DOHH2 (cell line): ENCODE measurements at regions not wholly inside any gene's neighbourhood (a gene's known extent, or its start where the extent isn't known, plus 50 kb on each side); places are given as distances from the start of the nearest gene placed in this dataset.

ENCODE experiments used
- H3F3A ChIP-seq: fragments of 200-600 bp; sonication (generic), shearing (Covaris generic); 2 replicates; pipeline ENCODE4 v1.6.0; 2016; ENCODE audit warnings: antibody characterized with exemption, mild to moderate bottlenecking; ENCODE audit not compliant: control insufficient read depth, insufficient read depth
- H3K27ac ChIP-seq: fragments of 200-600 bp; sonication (generic); 2 replicates; pipeline ENCODE4 v1.5.1; 2014; ENCODE audit warnings: low read depth, mild to moderate bottlenecking, low read length, moderate library complexity
- H3K27me3 ChIP-seq: fragments of 200-600 bp; sonication (generic); 2 replicates; pipeline ENCODE4 v1.6.1; 2014; ENCODE audit warnings: mild to moderate bottlenecking, low read length, mixed read lengths; ENCODE audit not compliant: control insufficient read depth
- H3K36me3 ChIP-seq: fragments of 200-600 bp; sonication (generic); 2 replicates; pipeline ENCODE4 v1.6.1; 2014; ENCODE audit warnings: mild to moderate bottlenecking, low read length, moderate library complexity, mixed read lengths; ENCODE audit not compliant: control insufficient read depth
- H3K4me1 ChIP-seq: fragments of 200-600 bp; sonication (generic); 2 replicates; pipeline ENCODE4 v1.6.1; 2014; ENCODE audit warnings: mild to moderate bottlenecking, low read length, mixed read lengths; ENCODE audit not compliant: control insufficient read depth
- H3K4me2 ChIP-seq: fragments of 200-600 bp; sonication (generic); 2 replicates; pipeline ENCODE4 v1.6.0; 2014; ENCODE audit warnings: mild to moderate bottlenecking, low read length, moderate library complexity
- H3K4me3 ChIP-seq: fragments of 200-600 bp; sonication (generic); 2 replicates; pipeline ENCODE4 v1.5.1; 2014; ENCODE audit warnings: mild to moderate bottlenecking, low read length, mixed read lengths
- H3K79me2 ChIP-seq: fragments of 200-600 bp; sonication (generic); 2 replicates; pipeline ENCODE4 v1.6.1; 2014; ENCODE audit warnings: mild to moderate bottlenecking, low read length, mixed read lengths; ENCODE audit not compliant: control insufficient read depth
- H3K9me2 ChIP-seq: fragments of 200-600 bp; sonication (generic); replicated peaks from 2 replicates; pipeline ENCODE4 v1.6.1; 2014; ENCODE audit warnings: mild to moderate bottlenecking, low read length, mixed read lengths; ENCODE audit not compliant: control insufficient read depth
- H3K9me3 ChIP-seq: fragments of 200-600 bp; sonication (generic); 2 replicates; pipeline ENCODE4 v1.6.1; 2014; ENCODE audit warnings: antibody characterized with exemption, low read length, mixed read lengths; ENCODE audit not compliant: control insufficient read depth, insufficient read depth
- H4K20me1 ChIP-seq: fragments of 200-600 bp; sonication (generic); 2 replicates; pipeline ENCODE4 v1.6.0; 2014; ENCODE audit warnings: low read depth, mild to moderate bottlenecking, antibody characterized with exemption, low read length, moderate library complexity; ENCODE audit not compliant: control insufficient read depth, insufficient read depth
- EZH2phosphoT487 ChIP-seq: fragments of 200-600 bp; sonication (generic); IDR thresholded peaks from 2 replicates; pipeline ENCODE4 v1.6.1; 2017; ENCODE audit warnings: borderline replicate concordance, mild to moderate bottlenecking, antibody characterized with exemption, low read length, moderate library complexity, mixed read lengths
- TF ChIP-seq, protein P1 (sequence below): fragments of 200-600 bp; sonication (generic); IDR thresholded peaks from one replicate; pipeline ENCODE4 v1.5.1; 2014; ENCODE audit warnings: antibody characterized with exemption, mild to moderate bottlenecking, low read depth, low read length; ENCODE audit not compliant: poor library complexity, severe bottlenecking

DNA sequence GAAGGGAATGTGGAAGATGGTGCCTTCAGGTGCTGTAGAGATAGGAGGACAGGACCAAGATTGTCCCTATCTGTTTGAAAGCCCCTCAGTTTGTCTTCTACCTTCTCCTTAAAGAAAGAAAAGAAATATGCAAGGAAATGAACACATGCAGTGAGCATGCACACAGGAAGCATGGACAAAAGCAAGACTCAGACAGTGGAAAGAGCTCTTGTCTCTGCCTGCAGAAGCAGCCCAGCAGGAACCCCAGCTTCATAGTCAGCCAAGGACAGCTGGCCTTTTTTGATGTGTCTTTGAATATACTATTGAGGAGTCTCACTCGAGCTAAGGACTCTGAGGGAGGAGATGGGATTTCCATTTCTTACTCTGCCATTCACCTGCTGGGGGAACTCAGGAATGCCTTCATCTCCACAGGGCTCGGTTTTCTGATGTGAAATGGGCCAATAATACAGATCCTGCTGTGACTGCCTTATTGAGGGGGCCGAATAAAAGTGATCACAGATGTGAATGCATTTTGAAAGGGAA, 132.5 kb upstream of the ADRA1B start:
- H3K27me3 ChIP-seq, result no peaks in the 10 kb centered on the region; the same call in 1 of the 2 replicates
- no peak overlapping the region for H3K27ac ChIP-seq
- no peaks in the 10 kb centered on the region for H3K79me2 ChIP-seq
- no peak overlapping the region for H3K4me3 ChIP-seq
- H3F3A ChIP-seq, result no peaks in the 10 kb centered on the region
- no peaks in the 10 kb centered on the region for H3K4me1 ChIP-seq
- no peak overlapping the region for H3K4me2 ChIP-seq
- no peaks in the 10 kb centered on the region for H4K20me1 ChIP-seq
- H3K36me3 ChIP-seq, result no peaks in the 10 kb centered on the region
- H3K9me3 ChIP-seq, result no peaks in the 10 kb centered on the region
- TF ChIP-seq, protein P1, sequence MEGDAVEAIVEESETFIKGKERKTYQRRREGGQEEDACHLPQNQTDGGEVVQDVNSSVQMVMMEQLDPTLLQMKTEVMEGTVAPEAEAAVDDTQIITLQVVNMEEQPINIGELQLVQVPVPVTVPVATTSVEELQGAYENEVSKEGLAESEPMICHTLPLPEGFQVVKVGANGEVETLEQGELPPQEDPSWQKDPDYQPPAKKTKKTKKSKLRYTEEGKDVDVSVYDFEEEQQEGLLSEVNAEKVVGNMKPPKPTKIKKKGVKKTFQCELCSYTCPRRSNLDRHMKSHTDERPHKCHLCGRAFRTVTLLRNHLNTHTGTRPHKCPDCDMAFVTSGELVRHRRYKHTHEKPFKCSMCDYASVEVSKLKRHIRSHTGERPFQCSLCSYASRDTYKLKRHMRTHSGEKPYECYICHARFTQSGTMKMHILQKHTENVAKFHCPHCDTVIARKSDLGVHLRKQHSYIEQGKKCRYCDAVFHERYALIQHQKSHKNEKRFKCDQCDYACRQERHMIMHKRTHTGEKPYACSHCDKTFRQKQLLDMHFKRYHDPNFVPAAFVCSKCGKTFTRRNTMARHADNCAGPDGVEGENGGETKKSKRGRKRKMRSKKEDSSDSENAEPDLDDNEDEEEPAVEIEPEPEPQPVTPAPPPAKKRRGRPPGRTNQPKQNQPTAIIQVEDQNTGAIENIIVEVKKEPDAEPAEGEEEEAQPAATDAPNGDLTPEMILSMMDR, result no peak
- H3K9me2 ChIP-seq, result no peaks in the 10 kb centered on the region

DNA sequence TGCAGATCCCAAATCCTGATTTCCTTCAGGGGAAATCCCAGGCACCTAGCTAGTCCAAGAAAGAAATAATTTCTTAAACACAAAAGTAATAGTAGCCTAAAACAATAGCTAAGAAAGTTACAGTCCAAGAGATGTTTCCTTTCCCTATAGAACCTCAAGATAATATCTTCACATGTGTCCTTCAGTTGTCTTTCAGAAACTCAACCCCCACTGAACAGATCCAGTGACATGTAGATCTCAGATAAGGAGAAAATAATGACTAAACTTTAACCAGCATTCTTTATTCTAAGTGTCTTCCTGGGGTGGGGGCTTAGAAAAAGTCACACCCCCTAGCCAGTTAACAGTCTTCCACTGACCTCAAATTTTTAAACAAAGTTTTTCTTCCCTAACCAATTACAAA, 131.3 kb upstream of the ADRA1B start:
- H3K4me2 ChIP-seq, result no peak overlapping the region
- no peak overlapping the region for H3K27ac ChIP-seq
- no peaks in the 10 kb centered on the region for H3K79me2 ChIP-seq
- TF ChIP-seq, protein P1, result no peak
- no peak for TF ChIP-seq EZH2phosphoT487
- H3K4me3 ChIP-seq, result no peak overlapping the region
- H3K9me3 ChIP-seq, result no peaks in the 10 kb centered on the region
- no peaks in the 10 kb centered on the region for H3F3A ChIP-seq
- no peaks in the 10 kb centered on the region for H3K9me2 ChIP-seq
- no peaks in the 10 kb centered on the region for H4K20me1 ChIP-seq
- no peaks in the 10 kb centered on the region for H3K36me3 ChIP-seq
- H3K27me3 ChIP-seq, result no peaks in the 10 kb centered on the region; the same call in 1 of the 2 replicates
- no peaks in the 10 kb centered on the region for H3K4me1 ChIP-seq

DNA sequence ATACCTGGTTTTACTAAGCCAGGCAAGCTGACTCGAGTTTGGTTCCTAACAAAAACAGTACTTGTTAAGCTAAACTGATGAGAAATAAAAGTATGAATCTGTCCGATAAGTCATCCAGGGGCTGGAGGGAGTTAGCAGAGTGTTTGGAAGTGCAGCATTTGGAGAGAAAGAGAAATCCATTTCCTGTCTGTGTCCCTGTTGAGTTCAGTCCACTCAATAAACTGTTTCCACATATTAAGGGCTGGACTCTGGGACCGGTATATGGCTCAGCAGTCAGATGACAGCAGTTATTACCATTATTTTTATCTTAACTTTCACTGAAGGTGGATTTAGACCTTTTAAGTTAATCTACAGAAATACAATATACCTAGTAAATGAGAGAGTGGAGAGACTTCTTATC, 130.6 kb upstream of the ADRA1B start:
- Histone ChIP-seq H3F3A (no peaks in the 10 kb centered on the region), H3K9me3 (no peaks in the 10 kb centered on the region), H3K27ac (no peak overlapping the region), H3K4me1 (no peaks in the 10 kb centered on the region), H3K4me3 (no peak overlapping the region), H3K4me2 (no peak overlapping the region), H3K27me3 (no peaks in the 10 kb centered on the region; the same call in 1 of the 2 replicates), H3K79me2 (no peaks in the 10 kb centered on the region), H4K20me1 (no peaks in the 10 kb centered on the region), H3K9me2 (no peaks in the 10 kb centered on the region), H3K36me3 (no peaks in the 10 kb centered on the region)
- TF ChIP-seq, protein P1, result no peak
- TF ChIP-seq EZH2phosphoT487, result no peak

DNA sequence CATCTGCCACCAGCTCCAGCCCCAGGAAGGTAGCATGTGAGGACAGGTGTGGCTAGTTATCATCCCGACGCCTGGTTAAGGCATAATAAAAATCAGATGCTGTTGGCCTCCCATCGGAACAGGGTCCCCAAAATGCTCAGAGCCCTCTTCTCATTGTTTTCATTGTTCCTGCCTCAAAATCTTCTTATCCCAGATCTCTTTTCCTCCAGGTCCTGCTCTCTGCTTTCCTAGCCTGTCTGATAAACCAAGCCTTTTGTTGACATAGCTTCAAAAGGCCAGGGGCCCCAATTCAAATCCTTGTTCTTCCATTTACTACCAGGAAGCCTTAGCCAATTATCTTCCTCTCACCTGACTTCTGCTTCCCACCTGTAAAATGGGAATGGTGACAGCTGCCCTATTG, 130.1 kb upstream of the ADRA1B start:
- no peaks in the 10 kb centered on the region for H3K36me3 ChIP-seq
- no peak overlapping the region for H3K27ac ChIP-seq
- no peak for TF ChIP-seq EZH2phosphoT487
- TF ChIP-seq, protein P1, result no peak
- H3K4me2 ChIP-seq, result no peak overlapping the region
- H3K9me3 ChIP-seq, result no peaks in the 10 kb centered on the region
- no peak overlapping the region for H3K4me3 ChIP-seq
- no peaks in the 10 kb centered on the region for H4K20me1 ChIP-seq
- no peaks in the 10 kb centered on the region; the same call in 1 of the 2 replicates for H3K27me3 ChIP-seq
- H3K79me2 ChIP-seq, result no peaks in the 10 kb centered on the region
- no peaks in the 10 kb centered on the region for H3F3A ChIP-seq
- no peaks in the 10 kb centered on the region for H3K9me2 ChIP-seq
- H3K4me1 ChIP-seq, result no peaks in the 10 kb centered on the region
